ENCODE measurements at regions not wholly inside any gene's neighbourhood (a gene's known extent, or its start where the extent isn't known, plus 50 kb on each side); places are given as distances from the start of the nearest gene placed in this dataset.

DNA sequence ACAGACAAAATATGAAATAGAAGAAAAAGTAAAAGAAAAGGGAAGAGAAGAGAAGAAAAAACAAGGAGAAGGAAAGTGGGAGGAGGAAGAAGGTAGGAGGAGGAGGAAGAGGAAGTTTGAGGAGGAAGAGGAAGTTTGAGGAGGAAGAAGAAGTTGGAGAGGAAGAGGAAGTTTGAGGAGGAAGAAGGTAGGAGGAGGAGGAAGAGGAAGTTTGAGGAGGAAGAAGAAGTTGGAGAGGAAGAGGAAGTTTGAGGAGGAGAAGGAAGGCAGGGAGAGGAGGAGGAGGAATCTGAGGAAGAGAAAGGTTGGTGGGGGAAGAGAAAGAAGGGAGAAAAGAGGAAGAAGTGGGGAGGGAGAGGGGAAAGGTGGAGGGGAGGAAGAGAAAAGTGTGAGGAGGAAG lies 169.2 kb upstream of the RORA start:
- no peak overlapping the region for H3K9ac ChIP-seq (ENCODE audit: low read depth, low read length)
- ATAC-seq (ENCODE audit: low read depth) = no peak
- dilution Hi-C loops (cut with HindIII; ENCODE audit: low sequenced_read_pairs, unreplicated experiment) (no loop called here), in situ Hi-C loops (cut with MboI; ENCODE audit: low sequenced_read_pairs) (no loop called here), intact Hi-C loops (cut with micrococcal nuclease) (no loop called here)
- no peak overlapping the region for H4K5ac ChIP-seq (ENCODE audit: low read depth, low read length)
- no peak overlapping the region for H3K4ac ChIP-seq (ENCODE audit: low read depth, low read length)
- H3K14ac ChIP-seq (replicated peaks; ENCODE audit: low read depth, low read length) = no peak overlapping the region
- POLR2A ChIA-PET (ENCODE audit: unreplicated experiment) = no interaction called here
- no peak overlapping the region for H4K8ac ChIP-seq (ENCODE audit: low read depth in 2 of 2, low read length in 2 of 2)
- H3K9me1 ChIP-seq (ENCODE audit: insufficient read depth, low read length) = no peaks in the 10 kb centered on the region
- no peak overlapping the region for H3K23ac ChIP-seq (ENCODE audit: low read depth, low read length)
- no peak overlapping the region for H3K18ac ChIP-seq (ENCODE audit: low read depth, low read length)
- no peaks in the 10 kb centered on the region for H3K4me1 ChIP-seq (ENCODE audit: control insufficient read depth, insufficient read depth, low read length)
- no peak overlapping the region for H2BK15ac ChIP-seq (ENCODE audit: low read depth, low read length)
- H2AK5ac ChIP-seq (ENCODE audit: low read depth, low read length) = no peak overlapping the region
- no peak overlapping the region for H2BK5ac ChIP-seq (ENCODE audit: low read depth, low read length, poor library complexity, severe bottlenecking)
- no peak overlapping the region for H4K91ac ChIP-seq (ENCODE audit: insufficient read depth, low read depth, low read length)
- no peaks in the 10 kb centered on the region for H3K79me1 ChIP-seq (ENCODE audit: low read depth in 1 of 2, low read length in 2 of 2)
- no peak overlapping the region for H3K27ac ChIP-seq (ENCODE audit: insufficient read depth, low read length)
- no peak overlapping the region for H2AK9ac ChIP-seq (replicated peaks; ENCODE audit: low read depth, low read length, poor library complexity)
- no peak overlapping the region for H2BK20ac ChIP-seq (ENCODE audit: low read depth, low read length)
- no peaks in the 10 kb centered on the region for H3K9me3 ChIP-seq (ENCODE audit: control insufficient read depth, insufficient read depth, low read length)
- no peaks in the 10 kb centered on the region for H3K36me3 ChIP-seq (ENCODE audit: control insufficient read depth, insufficient read depth, low read length)
- CTCF ChIA-PET = no interaction called here
- H2AFZ ChIP-seq (replicated peaks; ENCODE audit: low read length, poor library complexity) = no peak overlapping the region
- H3K27me3 ChIP-seq (ENCODE audit: control insufficient read depth, insufficient read depth, low read length) = no peaks in the 10 kb centered on the region
- H2BK120ac ChIP-seq (ENCODE audit: low read depth, low read length) = no peak overlapping the region
- no peaks in the 10 kb centered on the region for H4K20me1 ChIP-seq (ENCODE audit: insufficient read depth, low read length)
- H3K4me2 ChIP-seq (ENCODE audit: low read depth, low read length) = no peak overlapping the region
- no peak for DNase-seq
- TF ChIP-seq MAFK (IDR thresholded peaks at IDR 0.05; ENCODE audit: low read depth, low read length) = no peak
- no peak for TF ChIP-seq CEBPB (IDR thresholded peaks at IDR 0.05; ENCODE audit: low read depth, low read length)
- no peak for TF ChIP-seq SMC3 (IDR thresholded peaks at IDR 0.05; ENCODE audit: low read depth, low read length)
- TF ChIP-seq MAZ (IDR thresholded peaks at IDR 0.05; ENCODE audit: borderline replicate concordance, low read depth, low read length) = no peak
- TF ChIP-seq NFE2L2 (IDR thresholded peaks at IDR 0.05; ENCODE audit: low read depth, low read length) = no peak
- TF ChIP-seq, protein P1, sequence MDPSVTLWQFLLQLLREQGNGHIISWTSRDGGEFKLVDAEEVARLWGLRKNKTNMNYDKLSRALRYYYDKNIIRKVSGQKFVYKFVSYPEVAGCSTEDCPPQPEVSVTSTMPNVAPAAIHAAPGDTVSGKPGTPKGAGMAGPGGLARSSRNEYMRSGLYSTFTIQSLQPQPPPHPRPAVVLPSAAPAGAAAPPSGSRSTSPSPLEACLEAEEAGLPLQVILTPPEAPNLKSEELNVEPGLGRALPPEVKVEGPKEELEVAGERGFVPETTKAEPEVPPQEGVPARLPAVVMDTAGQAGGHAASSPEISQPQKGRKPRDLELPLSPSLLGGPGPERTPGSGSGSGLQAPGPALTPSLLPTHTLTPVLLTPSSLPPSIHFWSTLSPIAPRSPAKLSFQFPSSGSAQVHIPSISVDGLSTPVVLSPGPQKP (IDR thresholded peaks at IDR 0.05; ENCODE audit: borderline replicate concordance, low read depth, low read length) = no peak
- no peak for TF ChIP-seq MXI1 (IDR thresholded peaks at IDR 0.05; ENCODE audit: borderline replicate concordance, low read depth, low read length)
- TF ChIP-seq RCOR1 (IDR thresholded peaks at IDR 0.05; ENCODE audit: insufficient replicate concordance, low read length) = no peak
- no peak for TF ChIP-seq CHD1 (IDR thresholded peaks at IDR 0.05; ENCODE audit: low read depth, low read length)
- TF ChIP-seq RFX5 (IDR thresholded peaks at IDR 0.05; ENCODE audit: low read depth, low read length) = no peak
- no peak for TF ChIP-seq RAD21 (IDR thresholded peaks at IDR 0.05; ENCODE audit: low read length)
- BruUV-seq (replicated peaks) = no TSS peak
- no peak overlapping the region for H3K56ac ChIP-seq (ENCODE audit: extremely low read depth, insufficient read depth, low read length)
- no peak overlapping the region for H3K4me3 ChIP-seq (ENCODE audit: insufficient read depth, low read depth, low read length)
